ENCODE measurements at regions not wholly inside any gene's neighbourhood (a gene's known extent, or its start where the extent isn't known, plus 50 kb on each side); places are given as distances from the start of the nearest gene placed in this dataset.

DNA sequence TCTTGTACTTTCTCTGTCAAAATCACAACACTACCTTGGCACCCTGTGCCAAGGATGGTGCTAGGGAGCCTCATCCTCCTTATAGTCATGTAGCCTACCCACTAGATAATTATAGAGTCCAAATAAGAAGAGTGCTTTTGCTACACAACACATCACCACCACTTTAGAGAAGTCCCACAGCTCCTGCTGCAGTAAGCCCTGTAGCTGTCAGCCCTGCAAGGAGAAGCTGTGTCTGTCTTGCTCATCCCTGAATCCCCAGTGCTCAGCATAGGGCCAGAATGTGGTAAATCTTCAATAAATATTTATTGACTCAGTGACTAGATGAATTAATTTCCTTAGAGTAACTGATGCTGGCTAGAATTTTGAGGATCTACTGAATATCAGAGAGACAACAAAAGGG lies 190.8 kb downstream of the ZNF621 start:
- Mint-ChIP-seq H3K27me3 (ENCODE audit: unreplicated experiment) (peaks cover 12% of the 10 kb centered on the region), H3K4me1 (ENCODE audit: low read depth, unreplicated experiment) (no peaks in the 10 kb centered on the region), H3K27ac (ENCODE audit: unreplicated experiment) (peak overlapping the region; percentile 11), H3K4me3 (ENCODE audit: low read depth, unreplicated experiment) (no peak overlapping the region), H3K36me3 (ENCODE audit: insufficient read depth, unreplicated experiment) (no peaks in the 10 kb centered on the region), H3K9me3 (ENCODE audit: low read depth, unreplicated experiment) (no peaks in the 10 kb centered on the region)
- CTCF ChIA-PET, result no interaction called here
- no peak for DNase-seq
- no TSS peak for BruUV-seq (replicated peaks)
- TF ChIP-seq, protein P1, sequence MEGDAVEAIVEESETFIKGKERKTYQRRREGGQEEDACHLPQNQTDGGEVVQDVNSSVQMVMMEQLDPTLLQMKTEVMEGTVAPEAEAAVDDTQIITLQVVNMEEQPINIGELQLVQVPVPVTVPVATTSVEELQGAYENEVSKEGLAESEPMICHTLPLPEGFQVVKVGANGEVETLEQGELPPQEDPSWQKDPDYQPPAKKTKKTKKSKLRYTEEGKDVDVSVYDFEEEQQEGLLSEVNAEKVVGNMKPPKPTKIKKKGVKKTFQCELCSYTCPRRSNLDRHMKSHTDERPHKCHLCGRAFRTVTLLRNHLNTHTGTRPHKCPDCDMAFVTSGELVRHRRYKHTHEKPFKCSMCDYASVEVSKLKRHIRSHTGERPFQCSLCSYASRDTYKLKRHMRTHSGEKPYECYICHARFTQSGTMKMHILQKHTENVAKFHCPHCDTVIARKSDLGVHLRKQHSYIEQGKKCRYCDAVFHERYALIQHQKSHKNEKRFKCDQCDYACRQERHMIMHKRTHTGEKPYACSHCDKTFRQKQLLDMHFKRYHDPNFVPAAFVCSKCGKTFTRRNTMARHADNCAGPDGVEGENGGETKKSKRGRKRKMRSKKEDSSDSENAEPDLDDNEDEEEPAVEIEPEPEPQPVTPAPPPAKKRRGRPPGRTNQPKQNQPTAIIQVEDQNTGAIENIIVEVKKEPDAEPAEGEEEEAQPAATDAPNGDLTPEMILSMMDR (IDR thresholded peaks at IDR 0.05; ENCODE audit: unreplicated experiment), result no peak
- intact Hi-C loops (cut with micrococcal nuclease; ENCODE audit: unreplicated experiment), result no loop called here

DNA sequence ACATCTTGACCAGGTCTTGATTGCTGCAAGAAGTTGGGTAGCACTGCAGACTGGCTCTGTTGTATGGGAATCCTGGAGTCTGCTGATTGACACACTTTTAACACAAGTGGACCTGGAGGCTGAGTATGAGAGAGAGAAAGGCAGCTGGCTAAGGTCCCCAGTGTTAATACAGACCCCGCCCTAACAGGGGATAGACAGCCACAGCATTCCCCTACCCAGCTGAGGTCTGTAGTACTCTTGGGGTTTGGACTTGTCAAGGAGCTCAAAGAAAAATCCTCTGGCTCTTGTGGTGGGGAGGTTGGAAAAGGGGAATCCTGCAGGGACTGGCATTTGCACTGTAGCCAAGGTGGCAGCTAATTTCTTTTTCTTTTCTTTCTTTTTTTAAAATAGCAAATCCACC lies 192.7 kb downstream of the ZNF621 start:
- H3K4me1 Mint-ChIP-seq (ENCODE audit: low read depth, unreplicated experiment), result no peaks in the 10 kb centered on the region
- DNase-seq, result no peak
- TF ChIP-seq, protein P1 (IDR thresholded peaks at IDR 0.05; ENCODE audit: unreplicated experiment), result no peak
- peaks cover 12% of the 10 kb centered on the region for H3K27me3 Mint-ChIP-seq (ENCODE audit: unreplicated experiment)
- no peaks in the 10 kb centered on the region for H3K36me3 Mint-ChIP-seq (ENCODE audit: insufficient read depth, unreplicated experiment)
- H3K27ac Mint-ChIP-seq (ENCODE audit: unreplicated experiment), result no peak overlapping the region
- H3K4me3 Mint-ChIP-seq (ENCODE audit: low read depth, unreplicated experiment), result no peak overlapping the region
- CTCF ChIA-PET, result interaction anchor here (1.7 kb wide), 1 partner anchor 254 kb away, joined by 5 read pairs; no protein-coding TSS in a partner anchor
- BruUV-seq (replicated peaks), result no TSS peak
- intact Hi-C loops (cut with micrococcal nuclease; ENCODE audit: unreplicated experiment), result no loop called here
- H3K9me3 Mint-ChIP-seq (ENCODE audit: low read depth, unreplicated experiment), result no peaks in the 10 kb centered on the region

DNA sequence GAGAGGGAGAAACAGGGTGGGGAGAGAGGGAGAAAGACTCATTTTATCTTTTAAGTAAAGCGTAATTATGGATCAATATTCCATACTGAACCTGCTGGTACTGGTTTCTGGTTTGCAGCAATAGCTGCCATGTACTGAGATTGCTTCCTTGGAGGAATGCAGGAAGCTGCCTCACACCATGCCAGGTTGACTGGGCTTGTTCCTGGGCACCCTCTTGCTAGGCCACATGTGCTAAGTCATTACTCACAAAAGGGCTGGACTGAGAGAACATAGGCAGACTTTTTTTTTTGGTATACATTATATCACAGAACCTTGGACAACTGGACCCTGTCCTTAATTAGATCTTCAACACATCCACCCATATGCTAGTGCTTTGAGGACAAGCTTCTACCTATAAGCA lies 193.4 kb downstream of the ZNF621 start:
- no peaks in the 10 kb centered on the region for H3K9me3 Mint-ChIP-seq (ENCODE audit: low read depth, unreplicated experiment)
- TF ChIP-seq, protein P1 (IDR thresholded peaks at IDR 0.05; ENCODE audit: unreplicated experiment), result no peak
- no TSS peak for BruUV-seq (replicated peaks)
- H3K4me1 Mint-ChIP-seq (ENCODE audit: low read depth, unreplicated experiment), result no peaks in the 10 kb centered on the region
- no peaks in the 10 kb centered on the region for H3K36me3 Mint-ChIP-seq (ENCODE audit: insufficient read depth, unreplicated experiment)
- H3K27ac Mint-ChIP-seq (ENCODE audit: unreplicated experiment), result no peak overlapping the region
- DNase-seq, result peak; percentile 8
- CTCF ChIA-PET, result interaction anchor here (1.7 kb wide), 1 partner anchor 253 kb away, joined by 5 read pairs; no protein-coding TSS in a partner anchor
- intact Hi-C loops (cut with micrococcal nuclease; ENCODE audit: unreplicated experiment), result no loop called here
- H3K27me3 Mint-ChIP-seq (ENCODE audit: unreplicated experiment), result peaks cover 12% of the 10 kb centered on the region
- H3K4me3 Mint-ChIP-seq (ENCODE audit: low read depth, unreplicated experiment), result no peak overlapping the region

DNA sequence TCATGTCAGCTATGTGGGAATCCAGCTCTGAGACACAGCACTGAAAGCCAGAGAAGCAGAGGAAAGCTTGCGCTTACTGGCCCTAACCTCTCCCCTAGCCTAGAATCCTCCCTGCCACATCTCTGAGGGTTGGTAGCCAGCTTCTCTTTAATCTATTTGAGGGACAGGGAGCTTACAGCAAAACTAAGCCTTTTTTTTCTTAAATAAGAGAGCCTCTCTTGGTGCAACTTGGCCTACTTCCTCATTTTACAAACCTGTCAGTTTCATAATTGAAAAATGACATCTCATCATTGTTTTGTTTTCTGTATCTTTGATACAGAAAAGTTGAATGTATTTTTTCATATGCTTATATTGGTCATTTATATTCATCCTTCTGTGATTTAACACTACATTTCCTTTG lies 193.9 kb downstream of the ZNF621 start:
- BruUV-seq (replicated peaks), result no TSS peak
- CTCF ChIA-PET, result interaction anchor here (1.7 kb wide), 1 partner anchor 253 kb away, joined by 5 read pairs; no protein-coding TSS in a partner anchor
- no peaks in the 10 kb centered on the region for H3K36me3 Mint-ChIP-seq (ENCODE audit: insufficient read depth, unreplicated experiment)

More for the DNA sequence above, 193.9 kb downstream of the ZNF621 start:
- Mint-ChIP-seq H3K4me3 (ENCODE audit: low read depth, unreplicated experiment) (no peak overlapping the region), H3K9me3 (ENCODE audit: low read depth, unreplicated experiment) (no peaks in the 10 kb centered on the region), H3K27ac (ENCODE audit: unreplicated experiment) (no peak overlapping the region), H3K4me1 (ENCODE audit: low read depth, unreplicated experiment) (no peaks in the 10 kb centered on the region), H3K27me3 (ENCODE audit: unreplicated experiment) (peaks cover 12% of the 10 kb centered on the region)
- DNase-seq, result no peak
- intact Hi-C loops (cut with micrococcal nuclease; ENCODE audit: unreplicated experiment), result no loop called here
- TF ChIP-seq, protein P1 (IDR thresholded peaks at IDR 0.05; ENCODE audit: unreplicated experiment), result no peak

Data from Calu3 (cell line).